Keratinocyte (primary cell): ENCODE measurements at regions not wholly inside any gene's neighbourhood (a gene's known extent, or its start where the extent isn't known, plus 50 kb on each side); places are given as distances from the start of the nearest gene placed in this dataset.

Source experiments
- DNase-seq: peaks from one replicate; pipeline ENCODE4 v3.0.0-alpha.2; 2011; ENCODE audit warnings: low read depth, missing footprints, low spot score
- FAIRE-seq: peaks from 2 replicates; lab custom pipeline; 2011; peaks lifted over from hg19 to GRCh38; lab: Jason Lieb, UNC
- H2AFZ ChIP-seq: 2 replicates; pipeline ENCODE4 v1.6.0; 2012; ENCODE audit warnings: low read length, control low read depth, inconsistent platforms; ENCODE audit not compliant: control insufficient read depth
- H3K27ac ChIP-seq: 2 replicates; pipeline ENCODE4 v1.5.1; 2011; ENCODE audit warnings: low read length; ENCODE audit not compliant: control insufficient read depth, insufficient read depth
- H3K27me3 ChIP-seq: 3 replicates; pipeline ENCODE4 v1.6.0; 2011; ENCODE audit warnings: low read length; ENCODE audit not compliant: control insufficient read depth, insufficient read depth; ENCODE audit errors: extremely low read depth
- H3K36me3 ChIP-seq, 2 experiments: 2 replicates in 1 of 2; 3 replicates in 1 of 2; pipeline ENCODE4 v1.5.1; 2011; ENCODE audit warnings: low read length in 2 of 2, mild to moderate bottlenecking in 1 of 2; ENCODE audit not compliant: control insufficient read depth in 2 of 2, insufficient read depth in 2 of 2; ENCODE audit errors: extremely low read depth in 1 of 2
- H3K4me1 ChIP-seq: 3 replicates; pipeline ENCODE4 v1.5.1; 2011; ENCODE audit warnings: low read length; ENCODE audit not compliant: control insufficient read depth, insufficient read depth; ENCODE audit errors: extremely low read depth
- H3K4me2 ChIP-seq: 3 replicates; pipeline ENCODE4 v1.6.0; 2011; ENCODE audit warnings: low read depth, low read length; ENCODE audit not compliant: control insufficient read depth, insufficient read depth; ENCODE audit errors: extremely low read depth
- H3K4me3 ChIP-seq, 3 experiments: fragments of 200-600 bp in 1 of 3; sonication (generic) in 1 of 3; 2 replicates in 2 of 3; 3 replicates in 1 of 3; pipeline ENCODE4 v1.5.1; 2011 to 2016; ENCODE audit warnings: low read length in 3 of 3, mild to moderate bottlenecking in 3 of 3, control low read depth in 2 of 3, inconsistent platforms in 1 of 3, low read depth in 1 of 3, mixed read lengths in 1 of 3, mixed run types in 1 of 3, moderate library complexity in 1 of 3; ENCODE audit not compliant: control insufficient read depth in 2 of 3, insufficient read depth in 2 of 3; ENCODE audit errors: extremely low read depth in 1 of 3
- H3K79me2 ChIP-seq: 2 replicates; pipeline ENCODE4 v1.6.0; 2012; ENCODE audit warnings: low read length; ENCODE audit not compliant: control insufficient read depth, insufficient read depth
- H3K9ac ChIP-seq: 3 replicates; pipeline ENCODE4 v1.6.0; 2011; ENCODE audit warnings: low read length; ENCODE audit not compliant: control insufficient read depth, insufficient read depth; ENCODE audit errors: extremely low read depth
- H3K9me1 ChIP-seq: 3 replicates; pipeline ENCODE4 v1.6.0; 2011; ENCODE audit warnings: low read length; ENCODE audit not compliant: control insufficient read depth, insufficient read depth; ENCODE audit errors: extremely low read depth
- H3K9me3 ChIP-seq: 2 replicates; pipeline ENCODE4 v1.5.1; 2012; ENCODE audit warnings: low read depth, low read length; ENCODE audit not compliant: control insufficient read depth
- H4K20me1 ChIP-seq: 3 replicates; pipeline ENCODE4 v1.6.0; 2011; ENCODE audit warnings: low read length; ENCODE audit not compliant: control insufficient read depth, insufficient read depth; ENCODE audit errors: extremely low read depth
- CTCF ChIP-seq, 3 experiments: IDR thresholded peaks in 1 of 3; conservative IDR thresholded peaks in 1 of 3; optimal IDR thresholded peaks in 1 of 3; 2 replicates in 2 of 3; 3 replicates in 1 of 3; pipeline versions ENCODE3 to v1.5.1; 2011; ENCODE audit warnings: low read length in 3 of 3, mild to moderate bottlenecking in 3 of 3, moderate library complexity in 2 of 3, control low read depth in 1 of 3, inconsistent platforms in 1 of 3; ENCODE audit not compliant: insufficient read depth in 2 of 3; ENCODE audit errors: extremely low read depth in 1 of 3
- EZH2 ChIP-seq: IDR thresholded peaks from one replicate; pipeline ENCODE4 v1.6.1; 2012; ENCODE audit warnings: inconsistent platforms, mild to moderate bottlenecking, low read length, moderate library complexity
- dilution Hi-C: fragments of 300-500 bp; cut with MboI; formaldehyde crosslinking; loops from one replicate; pipeline ENCODE4 v1.7.0; 2020; ENCODE audit warnings: low sequenced_read_pairs; ENCODE audit not compliant: extremely low pct_ligation_motif_present

GRCh38 chr9:18126831-18127498 lies 347.0 kb upstream of the ADAMTSL1 start:
- Histone ChIP-seq H3K9ac (no peak overlapping the region), H3K36me3 (no peaks in the 10 kb centered on the region), H3K4me1 (no peaks in the 10 kb centered on the region), H3K27ac (no peak overlapping the region), H3K79me2 (no peaks in the 10 kb centered on the region), H3K4me3 (no peak overlapping the region), H3K9me3 (no peaks in the 10 kb centered on the region), H3K27me3 (no peaks in the 10 kb centered on the region), H3K9me1 (no peaks in the 10 kb centered on the region), H3K4me2 (no peak overlapping the region), H4K20me1 (no peaks in the 10 kb centered on the region), H2AFZ (no peak overlapping the region)
- FAIRE-seq, result no peak
- dilution Hi-C loops, result no loop called here
- no peak for DNase-seq
- no peak for TF ChIP-seq EZH2
- TF ChIP-seq CTCF (optimal IDR thresholded peaks at IDR 0.05 in 1 of 3, IDR thresholded peaks at IDR 0.05 in 1 of 3, conservative IDR thresholded peaks at IDR 0.05 in 1 of 3; ENCODE audit: extremely low read depth in 1 of 3, insufficient read depth in 2 of 3, low read length in 3 of 3), result no peak

GRCh38 chr9:18127499-18127875 lies 346.5 kb upstream of the ADAMTSL1 start:
- no peaks in the 10 kb centered on the region for H3K36me3 ChIP-seq
- H3K27me3 ChIP-seq, result no peaks in the 10 kb centered on the region
- no peak overlapping the region for H3K27ac ChIP-seq
- no peaks in the 10 kb centered on the region for H3K9me3 ChIP-seq
- no peak for DNase-seq
- H3K4me3 ChIP-seq, result no peak overlapping the region
- H3K4me1 ChIP-seq, result no peaks in the 10 kb centered on the region
- dilution Hi-C loops, result no loop called here
- no peaks in the 10 kb centered on the region for H4K20me1 ChIP-seq
- H3K9ac ChIP-seq, result no peak overlapping the region
- TF ChIP-seq CTCF (optimal IDR thresholded peaks at IDR 0.05 in 1 of 3, IDR thresholded peaks at IDR 0.05 in 1 of 3, conservative IDR thresholded peaks at IDR 0.05 in 1 of 3; ENCODE audit: extremely low read depth in 1 of 3, insufficient read depth in 2 of 3, low read length in 3 of 3), result no peak
- TF ChIP-seq EZH2, result no peak
- no peaks in the 10 kb centered on the region for H3K9me1 ChIP-seq
- FAIRE-seq, result no peak
- H3K4me2 ChIP-seq, result no peak overlapping the region
- H2AFZ ChIP-seq, result no peak overlapping the region
- no peaks in the 10 kb centered on the region for H3K79me2 ChIP-seq
